ENCODE measurements at regions not wholly inside any gene's neighbourhood (a gene's known extent, or its start where the extent isn't known, plus 50 kb on each side); places are given as distances from the start of the nearest gene placed in this dataset.

DNA sequence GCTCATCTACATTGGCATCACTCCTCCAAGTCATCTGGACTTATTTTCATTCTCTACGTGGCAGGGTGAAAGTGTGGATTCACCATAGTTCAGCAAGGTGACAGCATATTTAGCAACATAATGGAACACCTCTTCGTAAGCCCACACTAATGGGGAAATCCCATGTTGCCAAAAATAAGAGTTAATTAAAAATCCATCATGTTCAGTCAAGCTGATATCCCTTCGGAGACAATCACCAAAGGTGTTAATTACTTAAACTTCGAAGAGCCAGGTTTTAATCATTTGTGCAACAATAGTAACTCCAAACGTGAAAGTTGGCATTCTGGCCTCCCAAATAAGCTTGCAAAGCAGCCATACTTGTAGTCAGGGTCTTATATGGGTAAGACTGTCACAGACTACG lies 242.9 kb downstream of the NSG2 start:
- no peak for DNase-seq (ENCODE audit: low read depth)

DNA sequence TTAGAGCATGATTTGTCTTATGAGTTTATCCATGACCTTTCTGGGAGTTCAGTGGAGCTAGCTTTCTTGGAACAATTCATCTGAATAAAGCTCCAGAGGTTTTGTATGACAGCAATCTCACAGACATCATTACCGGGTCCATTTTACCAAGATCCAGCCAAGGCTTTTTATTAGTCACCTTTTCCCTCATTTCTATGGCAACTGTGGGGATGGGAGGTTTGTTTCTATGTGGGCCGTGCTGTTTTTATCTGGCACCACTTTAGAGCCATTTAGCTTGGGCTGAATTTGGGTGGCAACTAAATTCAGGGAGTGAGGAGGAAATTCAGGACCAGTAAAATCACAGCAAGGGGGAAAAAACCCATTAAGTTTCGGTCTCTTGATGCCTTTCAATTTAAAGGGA lies 245.7 kb downstream of the NSG2 start:
- no peak for DNase-seq (ENCODE audit: low read depth)

DNA sequence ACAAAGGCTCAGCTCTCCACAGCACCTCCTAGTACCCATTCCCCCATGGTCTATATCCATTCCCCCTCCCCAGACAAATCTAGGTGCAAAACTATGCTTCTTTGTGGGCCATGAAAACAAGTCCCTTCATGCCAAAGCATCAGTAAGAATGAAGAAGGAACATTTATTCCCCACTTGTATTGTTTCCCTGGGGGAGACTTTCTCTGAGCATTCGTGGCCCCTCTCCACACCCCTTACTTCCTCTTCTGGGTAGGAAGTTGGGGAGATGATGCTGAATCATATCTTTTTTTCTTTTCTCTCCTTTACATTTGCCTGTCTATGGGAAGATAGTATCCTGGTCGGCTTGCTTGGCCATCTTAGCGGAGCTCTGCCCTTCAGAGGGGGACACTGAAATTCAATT lies 246.8 kb downstream of the NSG2 start:
- DNase-seq (ENCODE audit: low read depth) = no peak

- no peak for DNase-seq (ENCODE audit: low read depth)
Observed at GRCh38 chr5:174293006-174293405, 247.5 kb downstream of the NSG2 start.

DNA sequence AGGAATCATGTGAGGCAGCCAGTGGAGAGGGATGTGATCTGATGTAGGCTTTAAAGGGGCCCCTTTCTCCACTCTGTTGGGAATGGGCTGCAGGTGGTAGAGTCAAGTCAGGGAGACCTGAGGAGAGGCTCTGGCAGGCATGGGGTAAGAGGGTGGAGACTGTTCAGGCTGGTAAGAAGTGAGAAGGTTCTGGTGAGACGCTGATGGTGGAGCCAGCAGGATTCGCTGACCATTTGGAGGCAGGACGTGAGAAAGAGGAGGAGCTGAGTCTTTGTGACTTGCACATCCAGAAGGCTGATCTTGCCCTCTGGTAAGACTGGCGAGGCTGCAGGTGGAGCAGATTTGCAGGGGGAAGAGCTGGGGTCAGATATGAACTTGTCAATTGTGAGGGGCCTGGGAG lies 248.0 kb downstream of the NSG2 start:
- no peak for DNase-seq (ENCODE audit: low read depth)

- DNase-seq (ENCODE audit: low read depth) = no peak
Observed at GRCh38 chr5:174294891-174295620, 249.6 kb downstream of the NSG2 start.

DNA sequence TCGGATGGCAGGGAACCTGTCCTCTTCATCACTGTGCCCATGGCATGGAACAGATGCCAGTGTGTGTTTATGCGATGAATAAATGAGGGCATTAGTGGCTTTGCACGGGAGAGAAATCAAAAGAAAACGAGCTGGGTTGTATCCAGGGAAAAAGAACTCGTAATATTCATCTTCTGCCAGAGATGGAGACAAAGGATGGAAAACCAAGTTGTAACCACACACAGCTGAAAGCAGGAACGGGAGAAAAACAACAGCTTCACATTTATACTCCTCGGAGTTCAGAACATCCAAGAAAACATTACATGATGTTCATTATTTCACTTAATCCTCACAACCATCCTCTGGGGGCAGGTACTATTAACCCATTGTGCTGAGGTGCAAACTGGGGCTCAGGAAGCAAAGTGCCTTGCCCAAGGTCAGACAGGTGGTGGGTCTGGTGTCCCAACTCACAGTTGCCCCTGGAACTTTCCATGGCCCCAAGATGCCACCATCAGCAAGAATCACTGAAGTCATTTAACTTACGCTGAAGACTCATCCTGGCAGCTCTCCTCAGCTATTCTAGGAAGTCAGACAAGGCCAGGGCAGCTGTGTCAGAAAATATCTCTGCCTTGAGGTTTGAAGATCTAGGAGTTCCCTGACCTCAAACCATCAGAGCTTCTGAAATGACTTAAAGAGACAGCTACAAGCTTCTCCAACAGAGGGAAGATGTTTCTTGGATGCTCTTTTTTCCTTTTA lies 250.4 kb downstream of the NSG2 start:
- DNase-seq (ENCODE audit: low read depth) = no peak

- no peak for DNase-seq (ENCODE audit: low read depth)
Observed at GRCh38 chr5:174300118-174300940, 254.8 kb downstream of the NSG2 start.

GRCh38 chr5:174300941-174301761 lies 255.6 kb downstream of the NSG2 start:
- DNase-seq (ENCODE audit: low read depth) = no peak

DNA sequence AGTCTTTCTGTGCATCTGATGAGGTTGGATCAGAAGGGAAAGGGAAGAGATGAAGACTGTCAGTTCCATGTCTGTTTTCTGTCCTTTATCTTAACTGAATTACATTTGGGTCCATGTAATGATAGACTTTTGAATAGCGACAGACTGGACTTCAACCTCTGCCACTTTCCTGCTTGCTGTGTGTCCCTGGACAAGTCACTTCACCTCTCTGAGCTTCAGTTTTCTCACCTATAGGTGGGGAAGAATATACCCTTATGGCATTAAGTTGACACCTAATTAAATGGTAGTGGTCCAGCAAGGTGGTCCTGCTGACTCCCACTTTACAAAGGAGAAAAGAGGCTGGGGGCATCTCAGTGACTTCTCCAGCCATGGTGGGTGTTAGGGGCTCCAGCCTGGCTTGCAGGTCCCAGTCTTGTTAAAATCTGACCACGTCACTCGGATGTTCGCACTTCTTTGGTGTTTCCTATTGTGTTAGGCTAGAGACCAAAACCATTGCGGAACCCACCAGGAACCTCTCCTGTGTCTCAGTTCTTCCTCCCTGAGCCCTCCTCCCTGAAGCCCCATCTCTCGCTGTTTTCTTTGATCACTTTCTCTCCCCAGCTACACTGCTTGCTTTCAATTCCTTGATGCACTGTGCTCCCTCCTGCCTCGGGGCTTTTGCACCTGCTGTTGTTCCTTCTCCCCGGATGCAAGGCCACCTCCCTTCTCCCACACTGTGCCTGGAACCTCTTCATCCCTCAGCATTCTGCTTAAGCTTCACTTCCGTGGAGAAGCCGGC lies 256.5 kb downstream of the NSG2 start:
- DNase-seq (ENCODE audit: low read depth) = no peak

GRCh38 chr5:174303035-174303434 lies 257.5 kb downstream of the NSG2 start:
- no peak for DNase-seq (ENCODE audit: low read depth)

- DNase-seq (ENCODE audit: low read depth) = no peak
Observed at GRCh38 chr5:174303437-174304045, 258.0 kb downstream of the NSG2 start.

- no peak for DNase-seq (ENCODE audit: low read depth)
Observed at GRCh38 chr5:174305241-174305681, 259.8 kb downstream of the NSG2 start.

GRCh38 chr5:174306345-174307030 lies 261.0 kb downstream of the NSG2 start:
- no peak for DNase-seq (ENCODE audit: low read depth)

DNA sequence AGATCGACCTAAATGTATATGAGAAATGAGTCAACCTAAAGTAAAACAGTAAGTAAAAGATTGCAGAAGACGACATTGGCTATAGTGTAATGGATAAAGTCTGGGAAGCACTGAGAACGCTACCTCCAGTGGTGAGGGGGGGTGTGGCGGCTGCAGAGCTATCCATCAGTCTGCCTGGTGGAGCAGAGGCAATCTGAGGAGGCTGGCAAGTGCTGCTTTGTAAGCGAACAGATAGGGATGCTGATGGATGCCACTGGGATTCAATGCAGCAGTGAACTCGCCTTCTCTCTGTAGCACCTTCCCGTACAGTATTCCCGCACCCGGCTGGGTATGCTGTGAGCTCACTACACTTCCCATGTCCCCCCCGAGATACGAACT lies 261.5 kb downstream of the NSG2 start:
- no peak for DNase-seq (ENCODE audit: low read depth)

GRCh38 chr5:174307656-174308271 lies 262.3 kb downstream of the NSG2 start:
- no peak for DNase-seq (ENCODE audit: low read depth)

DNA sequence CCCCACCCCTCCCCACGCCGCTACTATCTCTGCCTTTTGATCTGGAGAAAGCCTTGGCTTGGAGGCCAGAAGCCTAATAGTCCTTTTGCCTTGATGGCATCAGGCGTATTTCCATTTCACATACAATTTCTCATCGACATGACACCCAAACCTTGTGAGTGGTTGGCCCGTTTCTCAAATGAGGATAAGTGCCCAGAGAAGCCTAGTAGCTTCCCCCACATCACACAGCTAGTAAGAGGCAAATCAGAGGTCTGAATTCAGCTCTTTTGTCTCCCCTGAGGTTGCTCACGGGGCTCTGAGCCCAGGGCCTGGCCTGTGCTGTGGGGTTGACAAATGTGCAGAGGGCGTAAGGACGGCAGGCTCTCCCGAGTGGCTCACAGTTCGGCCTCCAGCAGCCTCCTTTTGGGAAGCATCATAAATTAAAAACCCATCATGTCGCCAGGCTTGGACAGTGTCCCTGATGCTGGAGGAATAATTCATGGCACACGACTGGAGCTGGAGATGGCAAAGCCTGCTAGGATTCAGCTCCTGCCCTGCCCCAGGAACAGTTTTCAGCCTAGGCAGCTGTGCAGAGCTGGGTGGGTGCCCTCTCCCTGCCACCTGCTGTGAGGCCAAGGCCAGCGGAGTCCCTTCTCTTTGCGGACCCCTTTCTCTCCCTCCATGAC lies 263.8 kb downstream of the NSG2 start:
- DNase-seq (ENCODE audit: low read depth) = no peak

DNA sequence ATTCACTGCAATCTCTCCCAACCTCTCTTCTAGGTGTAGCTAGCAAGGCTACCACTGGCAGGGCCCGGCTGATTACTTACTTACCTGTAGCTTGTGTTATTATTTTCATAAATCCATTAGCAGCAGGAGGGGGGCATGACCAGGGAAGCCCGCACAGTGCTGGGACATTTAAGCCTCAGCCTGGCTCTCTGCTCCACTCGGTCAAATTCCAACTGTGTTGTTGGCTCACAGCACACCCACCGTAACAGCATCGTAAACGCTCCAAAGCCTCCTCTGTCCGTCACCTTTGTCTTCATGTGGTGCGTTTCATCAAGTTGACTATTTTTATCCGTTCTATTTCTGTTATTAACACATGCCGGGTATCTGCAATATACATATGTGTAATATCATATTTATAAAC lies 264.7 kb downstream of the NSG2 start:
- no peak for DNase-seq (ENCODE audit: low read depth)

DNA sequence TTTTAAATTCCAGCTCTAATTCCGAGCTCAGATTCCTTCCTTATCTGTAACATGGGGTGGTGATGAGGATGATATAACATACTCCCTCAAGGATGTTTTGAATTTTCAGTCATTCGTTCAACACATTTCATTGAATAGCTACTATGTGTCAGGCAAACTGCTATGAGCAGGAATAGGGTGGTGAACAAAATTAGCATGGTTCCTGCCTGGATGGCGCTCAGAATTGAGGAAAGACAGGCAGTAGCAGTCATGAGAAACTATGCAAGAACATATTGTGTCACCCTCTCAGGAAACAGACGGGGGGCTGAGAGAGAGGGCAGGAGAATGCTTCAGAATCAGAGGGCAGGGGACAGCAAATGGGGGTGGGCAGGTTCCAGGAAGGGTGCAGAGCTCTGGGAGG lies 265.2 kb downstream of the NSG2 start:
- DNase-seq (ENCODE audit: low read depth) = no peak

All from stimulated activated CD4-positive, alpha-beta T cell treated with anti-CD3 and anti-CD28 coated beads, Interleukin-2, amount 100 ng/mL, for 4 hours (primary cell).